LNCAP (cell line): ENCODE measurements at regions not wholly inside any gene's neighbourhood (a gene's known extent, or its start where the extent isn't known, plus 50 kb on each side); places are given as distances from the start of the nearest gene placed in this dataset.

Experiments
- CTCF ChIP-seq: fragments of 450-650 bp; IDR thresholded peaks from 2 replicates; pipeline ENCODE4 v1.5.1; 2017; ENCODE audit warnings: mild to moderate bottlenecking

GRCh38 chr7:33729726-33730125, 175.6 kb upstream of the BMPER start:
- TF ChIP-seq CTCF = no peak

GRCh38 chr7:33730958-33731357, 174.4 kb upstream of the BMPER start:
- TF ChIP-seq CTCF = no peak

GRCh38 chr7:33731912-33732311, 173.4 kb upstream of the BMPER start:
- no peak for TF ChIP-seq CTCF

GRCh38 chr7:33732462-33732861, 172.9 kb upstream of the BMPER start:
- no peak for TF ChIP-seq CTCF

GRCh38 chr7:33733870-33734650, 171.3 kb upstream of the BMPER start:
- no peak for TF ChIP-seq CTCF

GRCh38 chr7:33735403-33735802, 169.9 kb upstream of the BMPER start:
- TF ChIP-seq CTCF = no peak

GRCh38 chr7:33736521-33737221, 168.7 kb upstream of the BMPER start:
- no peak for TF ChIP-seq CTCF
